Esophagus muscularis mucosa (tissue), 4 donors: ENCODE measurements at regions not wholly inside any gene's neighbourhood (a gene's known extent, or its start where the extent isn't known, plus 50 kb on each side); places are given as distances from the start of the nearest gene placed in this dataset.

ENCODE experiments used
- EP300 ChIP-seq: sonication (generic); formaldehyde crosslinking; IDR thresholded peaks from one replicate; pipeline ENCODE4 v1.6.1; 2017; ENCODE audit warnings: antibody characterized with exemption
- POLR2A ChIP-seq: fragments of 450-650 bp; IDR thresholded peaks from one replicate; pipeline ENCODE4 v1.6.1; 2017; ENCODE audit warnings: antibody characterized with exemption, moderate library complexity, mild to moderate bottlenecking, low read depth
- TF ChIP-seq, protein P1 (sequence below), 3 experiments: fragments of 200-600 bp in 2 of 3; fragments of 450-650 bp in 1 of 3; sonication (generic) in 2 of 3; IDR thresholded peaks; one replicate each; pipeline ENCODE4 v1.5.1; 2017 to 2019; ENCODE audit warnings: antibody characterized with exemption in 3 of 3, mild to moderate bottlenecking in 2 of 3, moderate library complexity in 1 of 3

DNA sequence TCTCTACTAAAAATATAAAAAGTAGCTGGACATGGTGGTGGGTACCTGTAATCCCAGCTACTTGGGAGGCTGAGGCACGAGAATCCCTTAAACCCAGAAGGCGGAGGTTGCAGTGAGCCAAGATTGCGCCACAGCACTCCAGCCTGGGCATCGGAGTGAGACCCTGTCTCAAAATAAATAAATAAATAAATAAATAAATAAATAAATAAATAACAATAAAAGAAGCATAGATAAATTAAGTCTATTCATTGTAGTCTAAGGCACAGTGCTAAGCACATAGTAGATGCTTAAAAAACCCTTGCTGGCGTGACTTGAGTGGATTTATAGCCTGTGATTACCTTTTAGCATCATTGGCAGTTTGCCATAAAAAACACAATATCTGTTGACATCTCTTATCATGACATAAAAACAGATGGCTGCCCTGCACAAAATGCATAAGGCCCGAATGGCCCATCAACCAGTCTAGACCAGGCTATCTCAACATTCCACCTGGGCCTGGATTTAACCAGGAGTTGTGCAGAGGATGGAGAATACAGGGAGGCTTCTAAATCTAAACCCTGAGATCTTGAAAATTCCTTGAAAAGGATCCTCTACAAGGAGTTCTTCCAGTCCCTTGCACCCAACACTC lies 94.9 kb downstream of the PRLHR start:
- TF ChIP-seq, protein P1, sequence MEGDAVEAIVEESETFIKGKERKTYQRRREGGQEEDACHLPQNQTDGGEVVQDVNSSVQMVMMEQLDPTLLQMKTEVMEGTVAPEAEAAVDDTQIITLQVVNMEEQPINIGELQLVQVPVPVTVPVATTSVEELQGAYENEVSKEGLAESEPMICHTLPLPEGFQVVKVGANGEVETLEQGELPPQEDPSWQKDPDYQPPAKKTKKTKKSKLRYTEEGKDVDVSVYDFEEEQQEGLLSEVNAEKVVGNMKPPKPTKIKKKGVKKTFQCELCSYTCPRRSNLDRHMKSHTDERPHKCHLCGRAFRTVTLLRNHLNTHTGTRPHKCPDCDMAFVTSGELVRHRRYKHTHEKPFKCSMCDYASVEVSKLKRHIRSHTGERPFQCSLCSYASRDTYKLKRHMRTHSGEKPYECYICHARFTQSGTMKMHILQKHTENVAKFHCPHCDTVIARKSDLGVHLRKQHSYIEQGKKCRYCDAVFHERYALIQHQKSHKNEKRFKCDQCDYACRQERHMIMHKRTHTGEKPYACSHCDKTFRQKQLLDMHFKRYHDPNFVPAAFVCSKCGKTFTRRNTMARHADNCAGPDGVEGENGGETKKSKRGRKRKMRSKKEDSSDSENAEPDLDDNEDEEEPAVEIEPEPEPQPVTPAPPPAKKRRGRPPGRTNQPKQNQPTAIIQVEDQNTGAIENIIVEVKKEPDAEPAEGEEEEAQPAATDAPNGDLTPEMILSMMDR (IDR thresholded peaks at IDR 0.05) = no peak
- no peak for TF ChIP-seq POLR2A
- TF ChIP-seq EP300 = no peak
